ENCODE measurements at regions not wholly inside any gene's neighbourhood (a gene's known extent, or its start where the extent isn't known, plus 50 kb on each side); places are given as distances from the start of the nearest gene placed in this dataset.

DNA sequence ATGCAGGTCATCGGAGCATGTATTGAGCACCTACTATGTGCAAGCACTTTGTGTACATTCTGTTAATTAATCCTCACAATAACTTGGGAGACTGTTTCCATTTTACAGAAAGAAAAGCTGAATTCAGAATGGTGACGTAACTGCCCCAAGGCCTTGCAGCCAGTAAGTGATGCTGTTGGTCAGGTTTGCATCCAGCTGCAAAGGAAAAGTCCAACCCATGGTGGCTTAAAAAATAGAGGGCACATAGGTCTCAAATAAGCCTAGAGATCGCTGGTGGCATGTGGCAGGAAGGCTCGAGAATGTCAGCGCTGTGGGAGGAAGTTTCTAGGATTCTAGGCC is 83.8 kb upstream of the CHST15 start:
- Histone ChIP-seq H3K4me3 (replicated peaks in 1 of 2; ENCODE audit: low read depth in 1 of 2, low read length in 2 of 2) (no peak overlapping the region), H3K27me3 (ENCODE audit: insufficient read depth, low read length) (no peaks in the 10 kb centered on the region), H3K4me2 (ENCODE audit: low read length) (no peak overlapping the region), H3K4me1 (ENCODE audit: control insufficient read depth in 1 of 2, insufficient read depth in 2 of 2, low read length in 2 of 2) (no peaks in the 10 kb centered on the region; a peak in 1 of 4 replicates), H3K9me3 (ENCODE audit: control insufficient read depth in 1 of 2, insufficient read depth in 1 of 2, low read depth in 1 of 2, low read length in 2 of 2) (no peaks in the 10 kb centered on the region), H3K79me2 (ENCODE audit: insufficient read depth, low read length) (no peaks in the 10 kb centered on the region), H3K9ac (ENCODE audit: low read length) (no peak overlapping the region), H3K27ac (ENCODE audit: low read depth, low read length) (no peak overlapping the region), H3K36me3 (ENCODE audit: control insufficient read depth in 1 of 2, insufficient read depth in 2 of 2, low read length in 2 of 2) (no peaks in the 10 kb centered on the region), H3K9me2 (ENCODE audit: insufficient read depth) (no peaks in the 10 kb centered on the region), H2AFZ (ENCODE audit: low read depth, low read length, poor library complexity, severe bottlenecking) (no peak overlapping the region), H4K20me1 (ENCODE audit: insufficient read depth) (no peaks in the 10 kb centered on the region)
- DNase-seq (ENCODE audit: low read depth, low spot score) (no peak), ATAC-seq (no peak)
- TF ChIP-seq EGR1 (IDR thresholded peaks at IDR 0.05; ENCODE audit: low read depth), result no peak
- TF ChIP-seq, protein P1, sequence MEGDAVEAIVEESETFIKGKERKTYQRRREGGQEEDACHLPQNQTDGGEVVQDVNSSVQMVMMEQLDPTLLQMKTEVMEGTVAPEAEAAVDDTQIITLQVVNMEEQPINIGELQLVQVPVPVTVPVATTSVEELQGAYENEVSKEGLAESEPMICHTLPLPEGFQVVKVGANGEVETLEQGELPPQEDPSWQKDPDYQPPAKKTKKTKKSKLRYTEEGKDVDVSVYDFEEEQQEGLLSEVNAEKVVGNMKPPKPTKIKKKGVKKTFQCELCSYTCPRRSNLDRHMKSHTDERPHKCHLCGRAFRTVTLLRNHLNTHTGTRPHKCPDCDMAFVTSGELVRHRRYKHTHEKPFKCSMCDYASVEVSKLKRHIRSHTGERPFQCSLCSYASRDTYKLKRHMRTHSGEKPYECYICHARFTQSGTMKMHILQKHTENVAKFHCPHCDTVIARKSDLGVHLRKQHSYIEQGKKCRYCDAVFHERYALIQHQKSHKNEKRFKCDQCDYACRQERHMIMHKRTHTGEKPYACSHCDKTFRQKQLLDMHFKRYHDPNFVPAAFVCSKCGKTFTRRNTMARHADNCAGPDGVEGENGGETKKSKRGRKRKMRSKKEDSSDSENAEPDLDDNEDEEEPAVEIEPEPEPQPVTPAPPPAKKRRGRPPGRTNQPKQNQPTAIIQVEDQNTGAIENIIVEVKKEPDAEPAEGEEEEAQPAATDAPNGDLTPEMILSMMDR (IDR thresholded peaks at IDR 0.05 in 2 of 3, conservative IDR thresholded peaks at IDR 0.05 in 1 of 3; ENCODE audit: borderline replicate concordance in 1 of 3, insufficient read depth in 1 of 3, low read depth in 2 of 3, low read length in 2 of 3), result no peak
- no peak for TF ChIP-seq SRF (IDR thresholded peaks at IDR 0.05; ENCODE audit: low read depth)
- TF ChIP-seq, protein P2, sequence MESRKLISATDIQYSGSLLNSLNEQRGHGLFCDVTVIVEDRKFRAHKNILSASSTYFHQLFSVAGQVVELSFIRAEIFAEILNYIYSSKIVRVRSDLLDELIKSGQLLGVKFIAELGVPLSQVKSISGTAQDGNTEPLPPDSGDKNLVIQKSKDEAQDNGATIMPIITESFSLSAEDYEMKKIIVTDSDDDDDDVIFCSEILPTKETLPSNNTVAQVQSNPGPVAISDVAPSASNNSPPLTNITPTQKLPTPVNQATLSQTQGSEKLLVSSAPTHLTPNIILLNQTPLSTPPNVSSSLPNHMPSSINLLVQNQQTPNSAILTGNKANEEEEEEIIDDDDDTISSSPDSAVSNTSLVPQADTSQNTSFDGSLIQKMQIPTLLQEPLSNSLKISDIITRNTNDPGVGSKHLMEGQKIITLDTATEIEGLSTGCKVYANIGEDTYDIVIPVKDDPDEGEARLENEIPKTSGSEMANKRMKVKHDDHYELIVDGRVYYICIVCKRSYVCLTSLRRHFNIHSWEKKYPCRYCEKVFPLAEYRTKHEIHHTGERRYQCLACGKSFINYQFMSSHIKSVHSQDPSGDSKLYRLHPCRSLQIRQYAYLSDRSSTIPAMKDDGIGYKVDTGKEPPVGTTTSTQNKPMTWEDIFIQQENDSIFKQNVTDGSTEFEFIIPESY (IDR thresholded peaks at IDR 0.05; ENCODE audit: extremely low read depth, insufficient replicate concordance, low read length), result no peak
- TF ChIP-seq ELF1 (IDR thresholded peaks at IDR 0.05; ENCODE audit: borderline replicate concordance, low read depth), result no peak
- no peak for TF ChIP-seq YY1 (IDR thresholded peaks at IDR 0.05; ENCODE audit: extremely low read depth, insufficient replicate concordance, low read depth, low read length)
- no peak for TF ChIP-seq SIN3A (IDR thresholded peaks at IDR 0.05; ENCODE audit: low read depth)
- TF ChIP-seq CBX3 (IDR thresholded peaks at IDR 0.05; ENCODE audit: low read depth), result no peak
- TF ChIP-seq JUND (IDR thresholded peaks at IDR 0.05), result no peak
- no peak for TF ChIP-seq EZH2 (IDR thresholded peaks at IDR 0.05)
- TF ChIP-seq, protein P3, sequence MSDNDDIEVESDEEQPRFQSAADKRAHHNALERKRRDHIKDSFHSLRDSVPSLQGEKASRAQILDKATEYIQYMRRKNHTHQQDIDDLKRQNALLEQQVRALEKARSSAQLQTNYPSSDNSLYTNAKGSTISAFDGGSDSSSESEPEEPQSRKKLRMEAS (IDR thresholded peaks at IDR 0.05), result no peak
- TF ChIP-seq CEBPB (IDR thresholded peaks at IDR 0.05; ENCODE audit: low read depth), result no peak
- TF ChIP-seq FOSL1 (IDR thresholded peaks at IDR 0.05; ENCODE audit: low read depth), result no peak
- TF ChIP-seq, protein P4, sequence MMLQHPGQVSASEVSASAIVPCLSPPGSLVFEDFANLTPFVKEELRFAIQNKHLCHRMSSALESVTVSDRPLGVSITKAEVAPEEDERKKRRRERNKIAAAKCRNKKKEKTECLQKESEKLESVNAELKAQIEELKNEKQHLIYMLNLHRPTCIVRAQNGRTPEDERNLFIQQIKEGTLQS (IDR thresholded peaks at IDR 0.05), result no peak
- no peak for TF ChIP-seq TCF7L2 (IDR thresholded peaks at IDR 0.05; ENCODE audit: borderline replicate concordance, extremely low read depth, insufficient read depth, insufficient read length)
- intact Hi-C loops (cut with micrococcal nuclease), result no loop called here
- ChIA-PET POLR2A (no interaction called here), RAD21 (ENCODE audit: low non-redundant PET in 1 of 2, low total read pairs in 2 of 2, uncharacterized antibody in 2 of 2, unreplicated experiment in 2 of 2) (no interaction called here), CTCF (no interaction called here)
- BruUV-seq (replicated peaks), result no TSS peak
